ENCODE measurements at regions not wholly inside any gene's neighbourhood (a gene's known extent, or its start where the extent isn't known, plus 50 kb on each side); places are given as distances from the start of the nearest gene placed in this dataset.

DNA sequence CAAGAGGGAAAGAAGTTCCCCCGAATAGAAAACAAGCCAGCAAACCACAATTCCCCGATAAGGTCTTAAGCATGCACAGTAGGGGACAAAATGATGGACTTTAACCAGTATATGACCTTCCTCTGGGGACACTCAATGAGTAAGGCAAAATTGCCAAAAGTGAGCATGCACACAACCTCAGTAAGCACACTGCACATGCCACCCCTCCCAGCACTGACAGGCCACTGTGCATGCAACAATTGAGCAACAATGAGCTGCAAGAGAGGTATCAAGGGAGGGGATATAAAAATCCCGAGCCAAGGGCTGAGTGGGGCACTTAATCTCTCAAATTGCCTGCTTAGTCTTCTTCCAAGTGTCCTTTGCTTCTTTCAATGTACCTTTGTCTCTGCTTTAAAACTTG is 935.8 kb upstream of the SLC39A10 start:
- TF ChIP-seq, protein P1, sequence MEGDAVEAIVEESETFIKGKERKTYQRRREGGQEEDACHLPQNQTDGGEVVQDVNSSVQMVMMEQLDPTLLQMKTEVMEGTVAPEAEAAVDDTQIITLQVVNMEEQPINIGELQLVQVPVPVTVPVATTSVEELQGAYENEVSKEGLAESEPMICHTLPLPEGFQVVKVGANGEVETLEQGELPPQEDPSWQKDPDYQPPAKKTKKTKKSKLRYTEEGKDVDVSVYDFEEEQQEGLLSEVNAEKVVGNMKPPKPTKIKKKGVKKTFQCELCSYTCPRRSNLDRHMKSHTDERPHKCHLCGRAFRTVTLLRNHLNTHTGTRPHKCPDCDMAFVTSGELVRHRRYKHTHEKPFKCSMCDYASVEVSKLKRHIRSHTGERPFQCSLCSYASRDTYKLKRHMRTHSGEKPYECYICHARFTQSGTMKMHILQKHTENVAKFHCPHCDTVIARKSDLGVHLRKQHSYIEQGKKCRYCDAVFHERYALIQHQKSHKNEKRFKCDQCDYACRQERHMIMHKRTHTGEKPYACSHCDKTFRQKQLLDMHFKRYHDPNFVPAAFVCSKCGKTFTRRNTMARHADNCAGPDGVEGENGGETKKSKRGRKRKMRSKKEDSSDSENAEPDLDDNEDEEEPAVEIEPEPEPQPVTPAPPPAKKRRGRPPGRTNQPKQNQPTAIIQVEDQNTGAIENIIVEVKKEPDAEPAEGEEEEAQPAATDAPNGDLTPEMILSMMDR (IDR thresholded peaks at IDR 0.05; ENCODE audit: low read depth, low read length) = no peak
- no peak for TF ChIP-seq EZH2phosphoT487 (IDR thresholded peaks at IDR 0.05; ENCODE audit: low read depth)
